ENCODE measurements at regions not wholly inside any gene's neighbourhood (a gene's known extent, or its start where the extent isn't known, plus 50 kb on each side); places are given as distances from the start of the nearest gene placed in this dataset.

DNA sequence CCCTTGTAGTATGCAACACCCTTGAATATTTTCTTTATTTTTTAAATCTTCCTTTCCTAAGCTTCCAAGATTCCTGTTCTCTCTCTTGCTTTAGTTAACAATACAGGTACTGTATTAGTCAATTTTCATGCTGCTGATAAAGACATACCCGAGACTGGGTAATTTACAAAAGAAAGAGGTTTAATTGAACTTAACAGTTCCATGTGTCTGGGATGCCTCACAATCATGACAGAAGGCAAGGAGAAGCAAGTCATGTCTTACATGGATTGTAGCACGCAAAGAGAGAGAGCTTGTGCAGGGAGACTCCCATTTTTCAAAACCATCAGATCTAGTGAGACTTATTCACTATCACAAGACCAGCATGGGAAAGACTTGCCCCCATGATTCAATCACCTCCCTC, 1024.3 kb downstream of the PCDH9 start:
- TF ChIP-seq, protein P1, sequence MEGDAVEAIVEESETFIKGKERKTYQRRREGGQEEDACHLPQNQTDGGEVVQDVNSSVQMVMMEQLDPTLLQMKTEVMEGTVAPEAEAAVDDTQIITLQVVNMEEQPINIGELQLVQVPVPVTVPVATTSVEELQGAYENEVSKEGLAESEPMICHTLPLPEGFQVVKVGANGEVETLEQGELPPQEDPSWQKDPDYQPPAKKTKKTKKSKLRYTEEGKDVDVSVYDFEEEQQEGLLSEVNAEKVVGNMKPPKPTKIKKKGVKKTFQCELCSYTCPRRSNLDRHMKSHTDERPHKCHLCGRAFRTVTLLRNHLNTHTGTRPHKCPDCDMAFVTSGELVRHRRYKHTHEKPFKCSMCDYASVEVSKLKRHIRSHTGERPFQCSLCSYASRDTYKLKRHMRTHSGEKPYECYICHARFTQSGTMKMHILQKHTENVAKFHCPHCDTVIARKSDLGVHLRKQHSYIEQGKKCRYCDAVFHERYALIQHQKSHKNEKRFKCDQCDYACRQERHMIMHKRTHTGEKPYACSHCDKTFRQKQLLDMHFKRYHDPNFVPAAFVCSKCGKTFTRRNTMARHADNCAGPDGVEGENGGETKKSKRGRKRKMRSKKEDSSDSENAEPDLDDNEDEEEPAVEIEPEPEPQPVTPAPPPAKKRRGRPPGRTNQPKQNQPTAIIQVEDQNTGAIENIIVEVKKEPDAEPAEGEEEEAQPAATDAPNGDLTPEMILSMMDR (conservative IDR thresholded peaks at IDR 0.05): no peak
- no peak for TF ChIP-seq ZFX (IDR thresholded peaks at IDR 0.05)
- H3K27ac ChIP-seq: no peak overlapping the region

DNA sequence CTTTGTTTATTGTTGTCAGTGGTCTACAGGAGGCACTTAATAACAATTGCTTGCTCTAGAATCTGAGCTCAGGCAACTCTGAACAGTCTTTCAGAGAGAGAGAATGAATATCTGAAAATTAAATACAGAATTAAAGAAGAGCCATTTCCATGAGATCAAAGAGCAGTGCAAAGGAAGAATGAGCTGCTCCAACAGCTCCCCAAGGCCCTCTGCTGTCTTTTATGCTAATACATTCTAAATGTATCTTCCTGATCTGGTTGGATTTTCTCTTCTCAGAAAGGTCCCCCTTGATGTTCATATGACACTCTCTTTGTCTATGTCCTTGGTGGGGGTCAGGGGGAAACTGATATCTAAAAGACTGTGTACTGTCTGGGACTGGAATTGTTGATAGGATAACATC, 1029.6 kb downstream of the PCDH9 start:
- TF ChIP-seq, protein P1 (conservative IDR thresholded peaks at IDR 0.05): no peak
- no peak for TF ChIP-seq ZFX (IDR thresholded peaks at IDR 0.05)
- no peak overlapping the region for H3K27ac ChIP-seq

DNA sequence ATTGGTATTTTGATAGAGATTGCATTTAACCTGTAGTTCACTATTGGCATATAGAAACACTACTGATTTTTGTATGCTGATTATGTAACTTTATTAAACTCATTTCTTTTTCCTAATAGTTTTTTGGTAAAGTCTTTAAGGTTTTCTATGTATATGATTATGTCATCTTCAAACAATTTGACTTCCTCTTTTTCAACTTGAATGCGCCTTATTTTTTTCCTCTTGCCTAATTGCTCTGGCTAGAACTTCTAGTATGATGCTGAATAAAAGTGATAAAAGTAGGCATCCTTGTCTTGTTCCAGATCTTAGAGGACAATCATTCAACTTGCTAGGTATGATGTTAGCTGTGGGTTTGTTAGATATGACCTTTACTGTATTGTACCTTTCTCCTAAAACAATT, 1034.9 kb downstream of the PCDH9 start:
- no peak overlapping the region for H3K27ac ChIP-seq
- TF ChIP-seq, protein P1 (conservative IDR thresholded peaks at IDR 0.05): no peak
- no peak for TF ChIP-seq ZFX (IDR thresholded peaks at IDR 0.05)

GRCh38 chr13:66189986-66190385, 1040.2 kb downstream of the PCDH9 start:
- no peak overlapping the region for H3K27ac ChIP-seq
- TF ChIP-seq, protein P1 (conservative IDR thresholded peaks at IDR 0.05): no peak
- TF ChIP-seq ZFX (IDR thresholded peaks at IDR 0.05): no peak

GRCh38 chr13:66180836-66181235, 1049.3 kb downstream of the PCDH9 start:
- H3K27ac ChIP-seq: no peak overlapping the region
- TF ChIP-seq ZFX (IDR thresholded peaks at IDR 0.05): no peak
- TF ChIP-seq, protein P1 (conservative IDR thresholded peaks at IDR 0.05): no peak

- no peak overlapping the region for H3K27ac ChIP-seq
- no peak for TF ChIP-seq ZFX (IDR thresholded peaks at IDR 0.05)
- TF ChIP-seq, protein P1 (conservative IDR thresholded peaks at IDR 0.05): no peak
These were observed 1058.2 kb downstream of the PCDH9 start for GRCh38 chr13:66171920-66172319.

DNA sequence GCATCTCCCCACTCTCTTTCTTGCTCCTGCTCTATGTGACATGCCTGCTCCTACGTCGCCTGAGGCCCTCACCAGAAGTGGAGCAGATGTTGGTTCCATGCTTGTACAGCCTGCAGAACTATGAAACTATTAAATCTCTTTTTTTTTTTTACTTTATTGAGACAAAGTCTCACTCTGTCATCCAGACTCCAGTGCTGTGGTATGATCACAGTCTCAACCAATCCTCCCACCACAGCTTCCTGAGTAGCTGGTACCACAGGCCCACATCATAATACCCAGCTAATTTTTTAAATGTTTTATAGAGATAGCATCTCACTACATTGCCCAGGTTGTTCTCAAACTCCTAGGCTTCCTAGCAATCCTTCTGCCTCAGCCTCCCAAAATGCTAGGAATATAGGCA, 1067.7 kb downstream of the PCDH9 start:
- TF ChIP-seq ZFX (IDR thresholded peaks at IDR 0.05): no peak
- TF ChIP-seq, protein P1 (conservative IDR thresholded peaks at IDR 0.05): no peak
- H3K27ac ChIP-seq: no peak overlapping the region

Measured in C4-2B (cell line).